Stimulated activated CD8-positive, alpha-beta memory T cell treated with anti-CD3 and anti-CD28 coated beads, Interleukin-15, amount 100 ng/mL, for 24 hours (primary cell): ENCODE measurements at regions not wholly inside any gene's neighbourhood (a gene's known extent, or its start where the extent isn't known, plus 50 kb on each side); places are given as distances from the start of the nearest gene placed in this dataset.
"Not testable (repeated sequence)": the region's sequence is repeated elsewhere in the genome, so short reads cannot be mapped to it uniquely, and the experiment has no call there.

Source experiments
- DNase-seq: peaks from one replicate; pipeline ENCODE4 v3.0.0-alpha.2; 2020; ENCODE audit warnings: low read depth

DNA sequence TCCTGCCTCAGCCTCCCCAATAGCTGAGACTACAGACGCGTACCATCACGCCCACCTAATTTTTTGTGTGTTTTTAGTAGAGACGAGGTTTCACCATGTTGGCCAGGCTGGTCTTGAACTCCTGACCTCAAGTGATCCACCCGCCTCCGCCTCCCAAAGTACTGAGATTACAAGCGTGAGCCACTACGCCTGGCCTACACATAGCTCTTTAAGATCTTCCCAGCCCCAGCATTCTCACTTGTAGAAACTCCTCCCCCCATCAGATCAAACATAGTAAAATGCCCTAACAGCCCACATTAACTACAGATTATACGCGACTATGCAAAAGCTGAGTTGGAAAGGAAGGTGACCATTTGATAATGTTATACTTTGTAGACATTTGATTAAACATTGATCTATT, 634.8 kb downstream of the MATN1 start:
- DNase-seq, result no peak

- DNase-seq, result no peak
Observed at GRCh38 chr1:30087465-30087864, 635.9 kb downstream of the MATN1 start.

DNA sequence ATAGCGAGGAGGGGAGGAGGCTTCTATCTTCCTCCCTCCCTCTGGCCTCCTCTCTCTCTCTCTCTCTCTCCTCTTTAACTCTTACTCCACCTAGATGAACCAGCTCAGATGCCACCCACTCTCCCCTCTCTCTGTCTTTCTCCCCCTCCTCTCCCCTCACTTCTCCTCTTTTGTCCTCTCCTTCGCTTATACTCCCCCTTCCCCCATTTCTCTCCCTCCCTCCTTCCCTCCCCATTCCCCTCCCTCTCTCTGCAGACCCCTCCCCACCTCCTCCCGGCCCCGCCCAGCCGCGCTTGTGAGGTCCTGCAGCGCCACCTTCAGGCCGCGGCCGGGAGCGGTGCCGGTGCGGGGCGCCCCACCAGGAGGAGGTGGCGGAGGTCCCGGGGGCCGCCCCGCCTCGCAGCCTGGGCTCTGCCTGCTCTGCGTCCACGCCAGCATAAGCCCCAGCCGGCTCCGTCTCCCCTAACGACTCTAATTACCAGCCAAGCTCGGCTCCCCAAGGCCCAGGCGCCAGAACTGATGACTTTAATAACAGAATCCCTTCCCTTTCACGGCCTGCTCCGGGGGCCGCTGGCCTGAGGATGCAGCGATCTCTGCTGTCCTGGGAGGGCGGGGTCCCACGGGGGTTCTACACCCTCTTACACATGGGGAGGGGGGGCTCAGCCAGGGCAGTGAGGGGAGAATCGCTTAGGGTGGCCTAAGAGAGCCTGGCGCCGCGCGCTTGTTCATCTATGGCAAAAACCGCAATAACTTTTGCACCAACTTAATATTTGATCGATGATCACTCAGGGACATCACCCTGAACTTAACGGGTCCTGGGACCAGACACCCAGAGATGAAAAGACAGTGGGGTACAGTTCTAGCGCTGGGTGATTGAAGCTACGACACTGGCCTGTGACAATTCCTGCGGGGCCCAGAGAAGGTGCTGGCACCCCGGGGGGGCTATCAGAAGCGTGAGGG, 637.3 kb downstream of the MATN1 start:
- peak; percentile 14 for DNase-seq

DNA sequence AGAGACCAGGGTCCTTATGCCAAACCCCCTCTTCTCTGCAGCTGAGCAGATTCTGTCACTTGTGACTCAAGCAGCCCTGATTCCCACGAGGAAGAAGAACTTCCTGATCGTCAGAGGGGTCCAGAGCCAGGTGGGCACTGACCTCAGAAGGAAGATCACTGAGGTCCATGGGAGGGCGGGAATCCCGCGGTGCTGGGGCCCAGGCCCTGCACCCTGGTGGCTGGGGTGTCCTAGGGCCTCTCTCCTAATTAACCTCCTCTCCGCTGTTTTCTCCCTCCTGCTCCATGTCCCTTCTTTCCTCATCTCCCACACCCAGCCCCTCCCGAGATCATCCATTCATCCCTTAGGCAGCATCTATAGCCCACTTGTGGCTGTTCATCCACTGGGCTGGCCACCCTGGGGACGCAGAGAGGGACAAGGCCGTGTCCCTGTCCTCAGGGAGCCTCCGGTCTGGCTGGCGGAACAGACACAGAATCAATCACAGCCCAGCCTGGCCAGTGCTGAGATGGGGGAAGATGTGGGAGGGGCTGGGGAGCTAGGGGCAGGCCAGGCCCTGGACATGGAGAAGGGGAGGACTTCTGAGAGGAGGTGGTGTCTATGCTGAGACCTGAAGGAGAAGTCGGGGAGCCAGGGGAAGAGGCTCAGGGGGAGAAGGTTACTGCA, 638.3 kb downstream of the MATN1 start:
- DNase-seq, result no peak

- no peak for DNase-seq
Observed at GRCh38 chr1:30083800-30084464, 639.5 kb downstream of the MATN1 start.

DNA sequence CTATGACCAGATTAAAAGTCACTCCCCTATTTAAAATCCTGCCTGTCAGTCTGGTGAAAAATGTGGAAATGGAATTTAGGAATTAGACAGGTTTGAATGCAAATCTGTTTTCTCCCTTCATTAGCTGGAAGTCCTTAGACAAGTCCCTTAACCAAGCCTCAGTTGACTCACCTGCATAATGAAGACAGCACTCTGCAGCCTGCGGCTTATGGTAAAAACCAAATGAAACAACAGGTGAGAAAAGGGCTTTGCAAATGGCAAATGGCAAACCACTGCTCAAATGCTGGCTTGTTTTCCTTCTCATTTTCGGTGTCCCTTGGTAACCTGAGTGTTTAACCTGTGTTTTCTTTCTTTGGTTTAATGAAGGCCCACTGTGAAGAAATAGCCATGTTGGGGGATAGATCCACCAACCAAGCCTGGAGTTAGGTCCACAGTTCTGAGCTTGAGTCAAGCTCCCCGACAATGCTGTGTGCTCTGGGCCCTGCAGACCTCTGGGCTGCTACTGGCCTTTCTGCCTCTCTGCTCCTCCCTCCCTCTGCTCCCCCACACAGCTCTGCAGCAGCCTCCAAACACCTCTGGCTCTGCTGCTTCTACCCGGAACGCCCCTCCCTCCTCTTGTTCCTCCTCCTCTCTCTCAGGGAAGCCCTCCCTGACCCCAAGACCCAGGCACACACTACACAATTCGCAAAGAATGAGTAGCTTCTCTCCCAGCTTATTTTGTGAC, 641.8 kb downstream of the MATN1 start:
- no peak for DNase-seq

GRCh38 chr1:30075916-30076315, 647.5 kb downstream of the MATN1 start:
- DNase-seq, result not testable (repeated sequence)

DNA sequence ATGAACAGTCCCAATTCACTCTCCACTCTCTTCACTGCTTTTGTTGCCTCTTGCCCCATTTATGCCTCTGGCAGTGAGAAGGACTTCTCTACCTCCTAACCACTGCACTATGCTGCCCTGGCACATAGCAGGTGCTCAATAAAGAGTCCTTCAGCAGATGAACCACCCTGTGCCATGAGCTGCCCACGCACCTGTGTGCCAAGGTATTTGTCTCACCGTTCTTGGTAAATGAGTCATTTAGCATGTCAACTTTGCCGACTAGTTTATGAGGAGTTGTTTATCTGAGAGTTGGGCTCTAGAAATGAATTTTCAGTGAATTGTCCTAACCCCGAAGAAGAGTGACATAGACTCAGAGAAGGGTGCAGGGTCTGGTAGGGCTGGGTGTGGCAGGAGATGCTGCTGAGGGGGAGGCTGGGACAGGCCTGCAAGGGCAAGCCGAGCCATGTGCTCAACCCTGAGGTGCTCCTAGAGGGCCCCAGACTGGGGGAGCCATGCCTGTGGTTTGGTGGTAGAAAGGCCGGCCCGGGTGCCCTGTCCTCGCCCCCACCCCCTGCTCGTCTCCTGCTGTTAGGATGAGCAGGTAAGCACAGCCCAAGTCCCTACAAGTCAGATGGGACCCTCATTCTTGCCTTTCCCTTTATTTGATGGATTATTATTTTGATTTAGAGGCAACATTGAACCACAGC, 654.5 kb downstream of the MATN1 start:
- DNase-seq, result no peak

- DNase-seq, result no peak
Observed at GRCh38 chr1:30064547-30064946, 658.8 kb downstream of the MATN1 start.

- DNase-seq, result no peak
Observed at GRCh38 chr1:30063621-30064280, 659.6 kb downstream of the MATN1 start.

- DNase-seq, result no peak
Observed at GRCh38 chr1:30061292-30062220, 661.8 kb downstream of the MATN1 start.

DNA sequence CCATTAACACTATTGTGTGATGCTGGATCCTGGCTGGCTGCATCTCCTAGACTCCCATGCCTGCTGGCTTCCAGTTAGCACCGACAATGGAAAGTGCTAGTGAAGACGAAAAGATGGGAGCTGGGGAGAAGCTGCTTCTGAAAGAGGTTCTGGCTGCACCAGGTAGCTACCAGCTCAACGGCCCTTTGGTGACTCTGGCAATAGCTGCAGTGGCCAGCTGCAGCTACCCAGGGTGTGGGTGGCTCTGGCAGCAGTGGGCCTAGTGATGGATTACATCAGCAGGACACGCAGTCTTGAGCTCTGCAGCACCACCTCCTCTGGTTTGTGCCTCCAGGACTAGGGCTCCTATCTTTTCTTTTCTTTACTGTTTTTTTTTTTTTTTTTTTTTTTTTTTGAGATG, 662.6 kb downstream of the MATN1 start:
- DNase-seq, result no peak

DNA sequence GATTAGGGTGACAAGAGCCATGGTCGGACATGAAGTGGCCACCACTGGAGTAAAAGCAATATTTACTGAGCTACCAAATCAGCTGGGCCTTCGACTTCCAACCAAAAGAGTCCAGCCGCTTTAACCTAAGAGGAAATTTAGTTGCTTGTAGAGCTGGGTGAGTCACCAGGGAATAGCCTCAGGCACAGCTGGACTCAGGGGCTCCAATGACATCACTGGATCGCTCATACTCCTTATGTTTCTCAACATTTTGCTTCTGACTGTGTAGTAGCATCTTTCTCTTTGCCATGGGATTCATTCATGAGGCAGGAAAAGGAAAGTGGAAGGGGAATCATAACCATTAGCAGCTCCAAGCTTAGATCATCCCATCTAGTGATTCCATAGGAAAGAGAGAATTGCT, 664.4 kb downstream of the MATN1 start:
- no peak for DNase-seq

GRCh38 chr1:30054126-30054525, 669.3 kb downstream of the MATN1 start:
- no peak for DNase-seq

GRCh38 chr1:30052178-30052577, 671.2 kb downstream of the MATN1 start:
- no peak for DNase-seq

GRCh38 chr1:30051777-30052176, 671.6 kb downstream of the MATN1 start:
- no peak for DNase-seq

DNA sequence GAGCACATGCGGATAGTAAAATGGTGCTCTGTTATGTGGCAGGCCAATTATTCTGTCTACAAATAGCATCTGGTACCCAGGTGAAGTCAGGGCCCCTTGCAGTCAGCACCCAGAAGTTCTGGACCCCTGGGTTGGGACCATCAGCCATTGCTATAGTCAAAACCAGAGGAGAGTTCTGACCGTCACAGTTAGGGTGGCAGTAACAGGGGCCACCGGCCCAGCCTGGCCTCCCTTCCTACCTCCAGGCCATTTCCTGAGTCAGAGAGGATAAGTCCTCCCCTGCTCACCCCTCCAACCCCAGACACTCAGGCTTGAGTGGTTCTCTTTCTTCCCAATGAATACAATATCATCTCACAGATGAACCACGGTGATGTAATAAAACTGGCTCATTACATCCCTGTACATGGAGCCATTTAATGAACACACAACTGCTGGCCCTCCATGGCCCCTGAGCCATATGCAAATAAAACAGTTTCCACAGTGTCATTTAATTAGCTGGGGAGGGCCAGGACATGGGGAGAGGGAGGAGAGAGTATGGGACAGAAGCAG, 673.6 kb downstream of the MATN1 start:
- DNase-seq, result no peak

GRCh38 chr1:30048905-30049304, 674.5 kb downstream of the MATN1 start:
- DNase-seq, result no peak

GRCh38 chr1:30047576-30047975, 675.8 kb downstream of the MATN1 start:
- DNase-seq, result no peak

GRCh38 chr1:30046751-30047150, 676.6 kb downstream of the MATN1 start:
- DNase-seq, result no peak
